Left forelimb (tissue), 1 donor: ENCODE measurements at regions not wholly inside any gene's neighbourhood (a gene's known extent, or its start where the extent isn't known, plus 50 kb on each side); places are given as distances from the start of the nearest gene placed in this dataset.

Experiments used
- DNase-seq: peaks from one replicate; pipeline ENCODE4 v3.0.0-alpha.2; 2018; ENCODE audit warnings: low spot score

DNA sequence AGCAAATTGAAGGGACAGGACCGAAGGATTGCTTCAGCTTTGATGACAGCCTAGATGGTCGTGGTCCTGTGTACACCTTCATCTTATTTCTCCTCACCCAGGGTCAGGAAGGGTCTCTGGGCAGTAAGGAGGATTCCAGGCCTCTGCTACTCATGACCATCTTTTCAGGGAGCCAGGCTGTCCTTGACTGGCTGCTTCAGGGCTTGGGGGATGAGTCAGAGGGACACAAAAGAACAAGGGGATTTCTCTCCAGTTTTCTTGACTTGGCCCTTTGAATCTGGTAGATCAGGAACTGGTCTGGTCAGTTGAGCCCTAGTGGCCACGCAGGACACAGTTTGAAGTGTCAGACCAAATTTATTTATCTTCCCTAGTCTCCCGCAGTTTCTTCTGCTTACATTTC lies 402.1 kb upstream of the CHD6 start:
- DNase-seq: no peak

DNA sequence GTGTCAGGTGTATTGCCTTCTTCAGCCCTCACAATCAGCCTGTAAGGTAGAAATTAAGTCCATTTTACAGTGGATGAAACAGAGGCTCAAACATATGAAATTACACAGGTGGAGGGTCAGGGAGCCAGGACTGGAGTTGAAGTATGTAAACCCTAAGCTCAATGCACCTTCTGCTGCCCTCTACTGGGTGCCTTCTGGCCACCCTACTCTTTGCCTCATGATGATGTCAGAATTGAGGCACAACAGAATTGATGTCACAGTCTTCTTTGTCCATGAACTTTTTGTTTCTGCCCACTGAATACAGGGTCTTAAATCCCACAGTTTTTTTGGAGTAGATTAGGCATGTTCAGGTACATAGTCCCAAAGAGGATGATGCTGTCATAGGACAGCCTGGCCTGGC lies 400.8 kb upstream of the CHD6 start:
- no peak for DNase-seq

DNA sequence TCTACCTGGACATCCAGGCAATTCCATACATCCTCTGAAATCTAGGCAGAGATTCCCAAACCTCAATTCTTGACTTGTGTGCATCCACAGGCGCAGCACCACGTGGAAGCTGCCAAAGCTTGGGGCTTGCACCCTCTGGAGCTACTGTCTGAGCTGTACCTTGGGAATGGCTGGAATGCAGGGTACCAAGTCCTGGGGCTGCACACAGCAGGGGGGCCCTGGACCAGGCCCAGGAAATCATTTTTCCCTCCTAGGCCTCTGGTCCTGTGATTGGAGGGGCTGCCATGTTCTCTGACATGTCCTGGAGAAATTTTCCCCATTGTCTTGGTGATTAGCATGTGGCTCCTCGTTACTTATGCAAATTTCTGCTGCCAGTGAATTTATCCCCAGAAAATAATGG lies 391.9 kb upstream of the CHD6 start:
- no peak for DNase-seq

DNA sequence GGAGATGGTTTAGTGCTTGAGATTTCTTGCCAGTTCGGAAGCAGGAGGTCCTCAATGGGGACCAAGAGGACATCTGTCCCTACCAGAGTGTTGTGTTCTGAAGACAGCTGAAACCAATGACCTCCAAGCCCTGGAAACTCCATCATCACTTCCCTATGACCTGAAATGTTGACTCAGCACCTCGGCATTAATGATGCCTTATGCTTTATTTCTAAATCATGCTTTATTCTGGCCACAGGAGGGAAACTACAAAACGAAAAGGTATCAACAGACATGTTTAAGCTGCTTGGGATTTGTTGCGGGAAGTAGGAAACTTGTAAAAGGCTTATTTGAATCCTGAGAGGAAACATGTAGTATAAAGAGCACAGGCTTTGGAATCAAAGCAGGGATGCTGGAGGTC lies 389.1 kb upstream of the CHD6 start:
- DNase-seq: no peak

DNA sequence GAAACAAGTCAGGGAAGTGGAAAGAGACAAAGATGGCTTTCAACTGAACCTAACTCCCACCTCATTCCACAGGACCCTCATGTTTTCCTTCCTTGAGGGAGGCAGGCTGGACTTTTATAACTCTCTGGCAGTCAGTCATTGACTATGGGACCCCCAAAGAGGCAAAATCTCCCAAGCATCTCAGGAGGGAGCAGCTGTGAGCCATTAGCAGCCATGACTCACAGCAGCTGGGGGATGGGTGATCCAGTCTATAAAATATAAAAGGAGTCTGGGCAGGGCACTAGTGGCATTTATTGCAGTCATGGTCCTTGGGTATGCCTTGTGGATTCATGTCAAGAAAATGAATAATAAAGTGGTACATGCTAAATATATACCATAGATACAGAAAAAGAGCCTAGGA lies 387.0 kb upstream of the CHD6 start:
- no peak for DNase-seq

DNA sequence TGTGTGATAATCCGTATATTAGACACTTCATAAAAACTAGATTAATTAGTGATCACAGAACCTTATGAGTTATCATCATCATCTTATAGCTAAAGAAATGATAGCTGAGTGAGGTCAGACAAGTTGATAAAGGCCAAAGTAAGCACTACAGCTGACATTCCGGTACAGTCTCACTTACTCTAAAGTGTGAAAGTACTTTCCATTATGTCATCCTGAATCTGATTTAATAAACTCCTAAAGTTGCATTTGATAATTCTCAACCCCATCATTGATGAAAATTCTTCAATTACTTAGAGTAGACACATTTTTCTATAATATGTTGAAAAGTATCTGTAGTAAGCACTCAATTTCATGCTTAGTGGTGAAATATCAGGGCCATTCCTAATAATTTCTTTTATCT lies 385.2 kb upstream of the CHD6 start:
- DNase-seq: no peak

DNA sequence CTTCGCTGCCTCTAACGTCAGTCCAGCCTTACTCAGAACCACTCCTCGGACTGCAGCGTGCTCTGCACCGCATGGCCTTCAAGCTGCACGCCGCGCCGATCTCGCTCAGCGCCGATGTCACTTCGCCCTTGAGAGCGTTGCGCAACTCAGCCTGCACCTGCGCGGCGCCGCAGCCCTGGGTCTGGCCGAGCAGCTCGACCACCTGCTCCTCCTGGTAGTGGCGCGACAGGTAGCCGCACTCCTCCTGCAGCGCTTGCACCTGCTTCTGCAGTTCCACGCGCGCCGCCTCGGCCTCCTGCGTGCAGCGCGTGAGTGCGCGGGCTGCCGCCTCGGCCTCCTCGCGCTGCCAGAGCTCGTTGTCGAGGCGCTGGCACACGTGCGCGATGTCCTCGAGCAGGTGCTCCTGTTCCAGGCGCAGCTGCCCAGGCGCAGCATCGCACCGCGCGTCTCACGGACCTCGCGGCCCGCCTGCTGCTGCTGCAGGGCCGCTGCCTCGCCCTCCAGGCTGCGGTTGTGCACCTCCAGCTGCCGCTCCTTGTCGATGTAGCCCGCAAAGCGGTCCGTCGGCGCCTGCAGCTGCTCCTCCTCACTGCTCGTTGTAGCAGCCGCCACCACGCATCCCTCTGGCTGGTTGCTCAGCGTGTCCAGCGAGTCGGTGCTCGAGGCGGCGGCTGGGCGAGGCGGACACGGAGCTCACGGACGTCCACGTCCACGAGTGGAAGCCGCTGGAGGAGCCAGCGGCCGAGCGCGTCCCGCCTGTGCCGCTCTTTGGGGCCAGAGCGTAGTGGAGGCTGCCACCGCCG lies 380.6 kb upstream of the CHD6 start:
- no peak for DNase-seq

DNA sequence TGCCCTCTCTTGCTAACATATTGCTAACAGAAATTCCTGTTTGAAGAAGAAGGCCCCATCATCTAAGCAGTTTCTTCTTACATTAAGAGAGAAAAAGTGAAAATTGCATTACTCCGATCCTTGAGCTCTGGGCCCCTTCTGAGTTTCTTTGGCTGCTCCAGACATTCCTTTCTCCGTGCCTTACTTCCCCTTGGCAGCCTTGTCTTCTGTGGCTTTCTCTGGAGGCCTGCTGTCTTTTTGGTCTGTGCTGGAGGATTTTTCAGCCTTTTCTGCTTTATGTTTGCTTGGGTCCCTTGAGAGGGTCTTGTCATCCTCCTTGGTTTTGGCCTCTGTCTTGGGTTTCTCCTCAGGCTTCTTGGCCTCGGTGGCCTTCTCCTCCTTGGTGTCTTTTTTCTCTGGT lies 378.8 kb upstream of the CHD6 start:
- DNase-seq: no peak

DNA sequence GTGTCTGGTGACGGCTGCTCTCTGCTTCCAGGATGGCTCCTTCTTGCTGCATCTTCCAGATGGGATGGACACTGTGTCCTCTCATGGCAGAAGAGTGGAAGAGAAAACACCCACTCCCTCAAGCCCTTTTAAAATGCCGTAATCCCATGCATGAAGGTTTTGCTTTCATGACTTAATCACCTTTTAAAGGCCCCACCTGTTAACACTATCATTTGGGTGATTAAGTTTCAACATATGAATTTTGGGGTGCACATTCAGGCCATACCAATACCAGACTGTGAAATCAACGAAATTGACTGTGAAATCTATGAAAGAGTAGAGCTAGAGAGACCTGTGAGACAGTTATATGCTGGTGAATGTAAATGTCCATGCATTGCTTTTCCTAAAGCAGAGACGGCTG lies 374.3 kb upstream of the CHD6 start:
- no peak for DNase-seq

DNA sequence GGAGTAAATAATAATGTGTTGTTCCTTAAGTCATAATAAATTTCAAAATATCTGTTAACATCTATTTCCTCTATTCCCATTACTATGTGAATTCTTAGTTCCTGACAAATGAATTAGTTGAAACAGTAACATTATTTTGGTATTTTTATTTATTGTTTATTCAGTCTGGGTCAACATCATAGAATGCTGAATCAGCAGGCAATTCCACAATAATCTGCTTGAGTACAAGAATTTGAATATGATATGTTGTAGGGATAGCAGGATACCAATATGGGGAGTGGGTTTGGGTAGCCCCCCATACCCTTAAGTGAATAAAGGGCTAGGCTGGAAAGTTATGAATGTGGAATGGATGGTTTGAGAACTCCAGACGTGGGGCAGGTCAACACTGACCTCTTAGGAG lies 373.2 kb upstream of the CHD6 start:
- no peak for DNase-seq

DNA sequence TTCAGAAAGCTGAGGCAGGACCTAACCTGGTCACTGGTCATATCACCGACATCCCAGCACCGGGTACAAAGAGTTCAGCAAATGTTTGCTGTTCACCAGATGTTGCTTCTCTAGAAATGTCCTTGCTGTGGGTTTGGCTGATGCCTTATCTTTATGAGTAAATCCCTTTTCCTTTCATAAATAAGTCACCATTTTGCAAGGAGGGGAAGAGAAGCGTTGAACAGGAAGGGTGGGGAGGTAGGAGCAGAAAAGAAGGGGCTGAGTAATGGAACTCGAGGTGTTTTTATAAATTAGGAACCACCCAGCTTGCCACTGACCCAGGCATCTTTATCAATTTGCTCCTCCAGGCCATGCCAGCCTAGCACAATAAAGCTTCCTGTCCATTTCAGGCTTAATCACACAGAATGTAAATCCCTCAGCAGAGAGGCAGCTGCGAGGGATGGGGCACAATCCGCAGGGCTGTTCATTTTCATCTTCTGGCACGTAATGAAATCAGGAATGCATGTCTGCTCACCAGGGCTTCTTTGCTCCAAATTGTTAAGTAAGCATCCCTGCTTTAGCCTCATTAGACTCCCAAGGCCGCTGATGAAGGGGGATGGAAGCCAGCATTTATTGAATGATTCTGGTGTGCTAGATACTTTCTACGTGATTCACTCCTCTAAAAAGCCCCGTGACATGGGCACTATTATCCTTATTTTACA lies 371.9 kb upstream of the CHD6 start:
- DNase-seq: no peak

DNA sequence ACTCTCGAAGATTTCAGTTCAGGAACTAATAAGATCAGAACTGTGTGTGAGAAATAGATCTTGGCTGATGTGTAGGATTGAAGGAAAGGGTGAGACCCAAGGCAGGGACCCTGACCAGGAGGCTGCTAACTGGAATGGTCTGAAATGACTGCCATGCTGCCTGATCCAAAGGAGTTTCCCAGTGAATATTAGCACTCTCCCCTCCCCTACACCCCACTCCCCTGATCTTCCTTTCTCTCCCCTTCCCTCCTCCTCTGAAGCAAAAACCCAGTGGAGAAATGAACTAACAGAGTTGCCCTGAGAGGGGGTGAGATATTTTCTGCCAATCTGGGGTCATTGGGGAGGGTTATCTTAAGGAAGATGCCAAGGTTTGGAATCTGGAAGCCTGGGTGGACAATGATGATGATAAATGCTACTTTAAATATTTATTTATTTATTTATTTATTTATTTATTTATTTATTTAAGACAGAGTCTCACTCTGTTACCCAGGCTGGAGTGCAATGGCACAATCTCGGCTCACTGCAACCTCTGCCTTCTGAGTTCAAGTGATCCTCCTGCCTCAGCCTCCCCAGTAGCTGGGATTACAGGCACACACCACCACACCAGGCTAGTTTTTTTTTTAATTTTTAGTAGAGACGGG lies 371.0 kb upstream of the CHD6 start:
- no peak for DNase-seq

DNA sequence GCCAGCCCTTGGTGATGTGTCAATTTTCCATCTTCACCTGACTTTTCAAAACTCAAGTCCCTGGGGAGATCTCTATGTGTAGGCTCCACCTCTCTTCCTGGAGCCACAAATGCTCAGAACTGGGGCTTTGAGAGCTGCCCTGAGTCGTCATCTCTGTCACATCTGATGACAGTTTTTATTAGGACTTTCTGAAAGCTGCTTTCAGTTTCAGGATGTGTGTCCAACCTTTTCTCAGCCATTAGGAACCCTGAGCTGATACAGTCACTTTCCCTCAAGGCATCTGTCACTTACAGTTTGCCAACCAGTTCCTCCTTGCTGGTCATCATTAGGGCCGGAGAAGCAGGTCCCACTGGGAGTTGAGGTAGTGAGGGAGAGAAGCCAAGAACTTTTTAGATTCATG lies 365.9 kb upstream of the CHD6 start:
- DNase-seq: no peak

DNA sequence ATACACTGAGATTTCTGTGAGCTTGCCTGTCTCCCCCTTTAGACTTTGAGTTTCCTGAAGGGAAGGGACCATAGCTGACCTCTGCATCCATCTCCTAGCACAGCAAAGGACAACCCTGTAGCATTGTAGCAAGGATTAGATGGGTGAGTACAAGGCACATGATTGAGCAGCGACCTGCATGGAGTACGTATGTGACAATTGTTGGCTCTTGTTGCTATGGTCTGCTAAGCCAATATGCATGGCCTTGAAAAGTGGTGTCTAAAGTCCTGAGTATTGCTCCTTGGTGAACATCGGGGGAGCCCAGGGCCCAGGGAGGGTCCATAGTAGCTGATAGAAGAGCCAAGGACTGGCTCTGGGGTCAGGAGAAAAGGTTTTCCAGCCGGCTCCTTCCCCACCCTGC lies 365.0 kb upstream of the CHD6 start:
- DNase-seq: no peak

DNA sequence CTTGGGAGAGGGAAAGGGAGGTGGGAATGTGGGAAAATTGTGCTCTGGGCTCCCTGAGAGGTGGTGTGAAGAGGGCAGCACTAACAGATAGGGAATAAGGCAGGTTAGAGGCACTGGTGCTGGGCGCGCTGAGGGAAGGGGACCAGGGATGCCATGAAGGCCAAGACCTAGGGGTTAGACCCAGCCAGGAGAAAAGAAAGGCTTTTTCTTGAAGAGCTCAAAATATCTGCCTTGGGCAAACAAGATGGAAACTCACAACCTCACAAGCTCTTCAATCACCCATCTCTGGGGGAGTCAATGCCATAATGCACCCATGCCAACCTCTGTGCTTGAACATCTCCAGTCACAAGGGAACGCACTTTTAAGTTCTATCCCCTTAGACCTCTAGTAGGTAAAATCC lies 363.6 kb upstream of the CHD6 start:
- DNase-seq: no peak

DNA sequence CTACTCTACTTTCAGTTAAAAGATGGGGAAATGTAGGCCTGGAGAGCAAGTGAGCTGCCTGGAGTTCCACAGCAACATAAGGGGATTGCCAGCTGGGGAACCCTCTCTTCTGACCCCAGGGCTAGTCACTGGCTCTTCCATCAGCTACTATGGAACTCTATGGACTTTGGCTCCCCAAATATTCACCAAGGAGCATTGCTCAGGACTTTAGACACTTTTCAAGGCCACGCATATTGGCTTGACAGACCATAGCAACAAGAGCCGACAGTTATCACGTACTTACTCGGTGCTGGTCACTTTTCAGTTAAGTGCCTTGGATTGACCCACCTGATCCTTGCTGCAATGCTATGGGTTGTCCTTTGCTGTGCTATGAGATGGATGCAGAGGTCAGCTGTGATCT lies 360.7 kb upstream of the CHD6 start:
- no peak for DNase-seq

DNA sequence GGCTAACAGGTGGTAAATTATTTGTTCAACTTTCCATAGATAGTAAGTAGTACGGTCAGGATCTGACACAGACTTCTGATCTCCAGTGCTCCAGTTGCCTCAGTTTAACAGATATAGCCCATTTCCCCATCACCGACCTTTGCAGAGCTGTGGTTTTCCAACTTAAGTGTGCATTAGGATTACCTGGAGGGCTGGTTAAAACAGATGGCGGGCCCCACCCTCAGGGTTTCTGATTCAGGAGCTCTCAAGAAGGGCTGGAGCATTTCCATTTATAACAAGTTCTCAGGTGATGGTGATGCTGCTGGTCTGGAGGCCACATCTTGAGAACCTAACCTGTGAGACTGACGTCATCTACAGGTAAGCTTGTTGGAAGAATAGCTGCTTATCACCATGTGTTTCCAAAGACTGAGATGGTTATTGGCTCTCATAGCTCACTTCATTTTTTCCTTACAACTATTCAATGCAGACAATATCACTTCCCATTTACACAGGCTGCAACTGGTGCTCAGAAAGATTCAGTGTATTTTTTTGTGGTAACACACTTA lies 360.1 kb upstream of the CHD6 start:
- no peak for DNase-seq

DNA sequence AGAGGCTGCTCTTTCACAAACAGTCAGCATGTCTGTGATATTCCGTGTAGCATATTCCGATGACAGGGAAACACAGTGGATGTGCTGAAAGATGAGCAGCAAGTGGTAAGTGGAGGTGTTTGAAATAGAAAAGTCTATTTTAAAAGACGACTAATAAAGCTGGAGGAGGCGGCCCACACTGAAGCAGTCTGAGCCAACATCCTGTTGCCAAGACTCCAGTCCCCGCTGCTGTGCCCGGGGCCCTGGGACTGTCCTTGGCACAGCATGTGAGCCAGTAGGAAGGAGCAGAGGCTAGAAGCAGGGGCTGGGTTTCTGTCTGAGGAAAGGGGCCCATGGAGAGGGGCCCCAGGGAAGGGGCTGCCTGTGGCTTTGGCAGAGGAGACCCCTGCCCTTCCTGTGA lies 351.5 kb upstream of the CHD6 start:
- no peak for DNase-seq

DNA sequence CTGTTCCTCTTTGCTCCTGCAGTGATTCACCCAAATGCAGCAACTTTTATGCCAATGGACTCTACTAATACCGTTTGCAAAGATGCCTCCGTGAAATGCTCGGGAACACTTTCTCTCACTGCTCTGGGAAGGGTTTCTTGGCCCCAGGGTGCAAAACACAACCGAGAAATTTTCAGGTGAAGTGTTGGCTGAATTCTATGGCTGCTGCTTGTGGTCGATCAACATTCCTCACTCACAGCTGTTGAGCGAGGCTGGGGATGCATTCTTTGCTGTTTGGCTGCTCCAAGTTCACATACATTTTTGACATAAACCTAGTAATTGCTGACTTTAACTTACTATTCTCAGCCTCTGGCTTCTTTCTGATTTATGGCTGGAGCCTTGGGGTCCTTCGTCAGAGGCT lies 342.0 kb upstream of the CHD6 start:
- no peak for DNase-seq

DNA sequence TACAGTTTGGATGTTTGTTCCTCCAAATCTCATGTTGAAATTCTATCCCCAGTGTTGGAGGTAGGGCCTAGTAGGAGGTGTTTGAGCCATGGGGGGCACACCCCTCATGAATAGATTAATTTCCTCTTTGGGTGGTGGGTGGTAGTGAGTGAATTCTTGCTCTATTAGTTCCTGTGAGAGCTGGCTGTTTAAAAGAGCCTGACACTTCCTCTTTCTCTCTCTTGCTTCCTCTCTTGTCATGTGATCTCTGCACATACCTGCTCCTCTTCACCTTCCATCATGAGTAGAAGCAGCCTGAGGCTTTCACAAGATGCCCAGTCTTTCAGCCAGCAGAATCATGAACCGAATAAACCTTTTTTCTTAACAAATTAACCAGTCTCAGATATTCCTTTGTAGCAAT lies 340.2 kb upstream of the CHD6 start:
- no peak for DNase-seq

DNA sequence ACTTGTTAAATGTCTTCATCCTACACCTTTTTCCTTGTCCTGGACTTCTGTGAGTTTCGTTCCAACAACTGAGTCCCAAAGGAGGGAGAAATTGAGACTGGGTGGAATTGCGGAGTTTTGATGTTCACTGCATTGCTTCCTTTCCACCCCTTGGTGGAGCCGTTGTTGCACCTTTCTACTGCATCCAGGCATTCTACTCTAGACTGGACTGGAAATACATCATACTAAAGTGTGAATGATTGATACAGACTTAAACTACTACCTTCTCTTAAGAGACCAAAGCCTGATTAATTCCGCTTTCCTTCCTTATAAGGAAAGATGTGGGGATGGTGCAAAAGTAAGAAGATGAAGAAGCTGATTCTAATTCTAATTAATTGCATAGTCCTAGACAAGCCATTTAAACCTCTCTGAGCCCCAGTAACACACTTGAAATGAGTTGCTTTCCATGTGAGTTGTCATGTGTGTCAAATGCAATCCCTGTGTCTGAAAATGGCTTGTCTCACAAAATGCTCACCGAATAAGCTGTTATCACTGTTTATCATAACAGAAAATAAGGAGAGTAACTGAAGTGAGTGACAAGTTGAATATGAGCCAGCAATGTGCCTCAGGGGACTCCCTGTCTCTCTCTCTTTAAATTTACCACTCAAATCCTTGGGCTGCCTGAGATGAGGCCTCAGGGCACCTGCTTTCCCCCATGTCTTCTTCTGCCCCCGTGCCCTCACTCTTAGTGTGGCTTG lies 338.3 kb upstream of the CHD6 start:
- DNase-seq: no peak

DNA sequence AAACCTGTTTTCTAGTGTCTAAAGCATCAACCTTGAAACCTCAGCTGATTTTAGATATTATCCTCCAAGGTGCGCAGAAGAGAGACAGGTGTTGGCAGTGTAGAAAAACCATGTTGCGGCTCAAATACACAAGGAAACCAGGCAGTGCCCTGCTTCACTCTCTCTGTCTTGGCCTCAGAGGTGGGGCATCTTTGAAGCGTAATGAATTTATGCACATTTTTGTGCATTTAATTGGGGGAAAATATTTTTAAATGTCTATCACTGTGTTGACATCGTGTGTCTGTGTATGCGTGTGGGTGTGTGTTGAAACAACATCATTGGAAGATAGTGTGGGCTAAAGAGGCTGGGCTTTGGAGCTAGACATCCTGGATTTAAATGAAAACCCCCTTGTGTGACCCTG lies 334.0 kb upstream of the CHD6 start:
- DNase-seq: no peak

DNA sequence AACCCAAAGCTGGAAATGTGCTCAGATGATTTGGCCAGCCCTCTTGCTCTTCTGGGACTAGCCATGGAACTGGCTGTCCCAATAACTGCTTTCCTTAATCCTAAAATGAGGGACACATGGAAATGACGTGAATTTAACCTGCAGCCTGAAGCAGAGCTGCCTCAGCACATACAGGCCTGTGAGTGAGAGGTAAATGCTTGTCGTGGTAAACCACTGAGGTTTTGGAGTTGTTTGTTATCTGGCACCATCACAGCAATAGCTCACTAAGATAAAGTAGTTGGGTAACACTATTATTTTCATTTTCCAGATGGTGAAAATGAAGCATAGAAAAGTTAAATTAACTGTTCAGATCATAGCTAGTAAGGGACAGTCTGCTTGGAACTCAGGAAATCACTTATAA lies 333.4 kb upstream of the CHD6 start:
- DNase-seq: no peak
